ENCODE measurements at regions not wholly inside any gene's neighbourhood (a gene's known extent, or its start where the extent isn't known, plus 50 kb on each side); places are given as distances from the start of the nearest gene placed in this dataset.
"Not testable (repeated sequence)": the region's sequence is repeated elsewhere in the genome, so short reads cannot be mapped to it uniquely, and the experiment has no call there.

- no peaks in the 10 kb centered on the region for H3K27me3 ChIP-seq (ENCODE audit: control insufficient read depth, insufficient read depth, low read length, poor library complexity, severe bottlenecking)
- H3K9me3 Mint-ChIP-seq, result no peaks in the 10 kb centered on the region
- no peak overlapping the region for H3K27ac Mint-ChIP-seq
- no peak for DNase-seq
- H3K27me3 Mint-ChIP-seq (ENCODE audit: insufficient read depth), result peaks cover 5% of the 10 kb centered on the region
- no peaks in the 10 kb centered on the region for H3K36me3 Mint-ChIP-seq (ENCODE audit: low read depth)
- H3K4me1 Mint-ChIP-seq, result no peaks in the 10 kb centered on the region
- H3K27ac ChIP-seq (ENCODE audit: low read depth, low read length), result no peak overlapping the region
- no peaks in the 10 kb centered on the region for H3K36me3 ChIP-seq (ENCODE audit: control insufficient read depth, insufficient read depth, low read length)
- H3K9ac ChIP-seq (ENCODE audit: extremely low read depth, low read length, poor library complexity, severe bottlenecking), result no peak overlapping the region
- no peak overlapping the region for H3K4me3 Mint-ChIP-seq
- H3K4me3 ChIP-seq (ENCODE audit: low read length), result no peak overlapping the region
- TF ChIP-seq CTCF (conservative IDR thresholded peaks at IDR 0.05), result no peak
- 94 to 100% methylated on average over 1 of the region's 2 CpGs for WGBS, 2 experiments (ENCODE audit: insufficient coverage in 1 of 2, insufficient read length in 1 of 2)
- H3K4me1 ChIP-seq (ENCODE audit: control insufficient read depth, insufficient read depth, low read length), result no peaks in the 10 kb centered on the region
- H3K9me3 ChIP-seq (ENCODE audit: control insufficient read depth, low read length), result no peaks in the 10 kb centered on the region
These were observed 78.2 kb upstream of the MON1B start for GRCh38 chr16:77112746-77113145.

- Mint-ChIP-seq H3K4me3 (no peak overlapping the region), H3K27me3 (ENCODE audit: insufficient read depth) (peaks cover 5% of the 10 kb centered on the region), H3K36me3 (ENCODE audit: low read depth) (no peaks in the 10 kb centered on the region), H3K4me1 (peaks cover under 1% of the 10 kb centered on the region), H3K27ac (no peak overlapping the region), H3K9me3 (no peaks in the 10 kb centered on the region)
- Histone ChIP-seq H3K9ac (ENCODE audit: extremely low read depth, low read length, poor library complexity, severe bottlenecking) (no peak overlapping the region), H3K9me3 (ENCODE audit: control insufficient read depth, low read length) (no peaks in the 10 kb centered on the region), H3K4me1 (ENCODE audit: control insufficient read depth, insufficient read depth, low read length) (no peaks in the 10 kb centered on the region), H3K27ac (ENCODE audit: low read depth, low read length) (no peak overlapping the region), H3K36me3 (ENCODE audit: control insufficient read depth, insufficient read depth, low read length) (no peaks in the 10 kb centered on the region), H3K27me3 (ENCODE audit: control insufficient read depth, insufficient read depth, low read length, poor library complexity, severe bottlenecking) (no peaks in the 10 kb centered on the region), H3K4me3 (ENCODE audit: low read length) (no peak overlapping the region)
- TF ChIP-seq CTCF (conservative IDR thresholded peaks at IDR 0.05), result no peak
- DNase-seq, result no peak
- 92 to 93% methylated on average over 3 of the region's 3 CpGs for WGBS, 2 experiments (ENCODE audit: insufficient coverage in 1 of 2, insufficient read length in 1 of 2)
These were observed 77.2 kb upstream of the MON1B start for GRCh38 chr16:77113835-77114234.

GRCh38 chr16:77114361-77114760 lies 76.6 kb upstream of the MON1B start:
- H3K36me3 Mint-ChIP-seq (ENCODE audit: low read depth); H3K4me1 Mint-ChIP-seq; H3K4me1 ChIP-seq (ENCODE audit: control insufficient read depth, insufficient read depth, low read length); H3K4me3 ChIP-seq (ENCODE audit: low read length); H3K27me3 ChIP-seq (ENCODE audit: control insufficient read depth, insufficient read depth, low read length, poor library complexity, severe bottlenecking); H3K4me3 Mint-ChIP-seq; H3K27ac Mint-ChIP-seq; DNase-seq; H3K9me3 Mint-ChIP-seq; H3K36me3 ChIP-seq (ENCODE audit: control insufficient read depth, insufficient read depth, low read length); H3K27ac ChIP-seq (ENCODE audit: low read depth, low read length); H3K27me3 Mint-ChIP-seq (ENCODE audit: insufficient read depth); H3K9ac ChIP-seq (ENCODE audit: extremely low read depth, low read length, poor library complexity, severe bottlenecking); H3K9me3 ChIP-seq (ENCODE audit: control insufficient read depth, low read length): not testable (repeated sequence)
- 95 to 100% methylated on average over 4 of the region's 4 CpGs for WGBS, 2 experiments (ENCODE audit: insufficient coverage in 1 of 2, insufficient read length in 1 of 2)

GRCh38 chr16:77116856-77117255 lies 74.1 kb upstream of the MON1B start:
- no peaks in the 10 kb centered on the region for H3K4me1 ChIP-seq (ENCODE audit: control insufficient read depth, insufficient read depth, low read length)
- H3K4me1 Mint-ChIP-seq, result peaks cover 16% of the 10 kb centered on the region
- H3K27ac ChIP-seq (ENCODE audit: low read depth, low read length), result no peak overlapping the region
- H3K9ac ChIP-seq (ENCODE audit: extremely low read depth, low read length, poor library complexity, severe bottlenecking), result no peak overlapping the region
- no peak overlapping the region for H3K4me3 Mint-ChIP-seq
- no peaks in the 10 kb centered on the region for H3K36me3 Mint-ChIP-seq (ENCODE audit: low read depth)
- H3K4me3 ChIP-seq (ENCODE audit: low read length), result no peak overlapping the region
- TF ChIP-seq CTCF (conservative IDR thresholded peaks at IDR 0.05), result no peak
- no peak for DNase-seq
- peaks cover 3% of the 10 kb centered on the region for H3K27me3 Mint-ChIP-seq (ENCODE audit: insufficient read depth)
- no peaks in the 10 kb centered on the region for H3K9me3 Mint-ChIP-seq
- H3K27ac Mint-ChIP-seq, result no peak overlapping the region
- no peaks in the 10 kb centered on the region for H3K27me3 ChIP-seq (ENCODE audit: control insufficient read depth, insufficient read depth, low read length, poor library complexity, severe bottlenecking)
- no peaks in the 10 kb centered on the region for H3K36me3 ChIP-seq (ENCODE audit: control insufficient read depth, insufficient read depth, low read length)
- 86% methylated on average over 2 of the region's 2 CpGs; no CpG with 5 or more reads in 1 of the 2 experiments for WGBS, 2 experiments (ENCODE audit: insufficient coverage in 1 of 2, insufficient read length in 1 of 2)
- H3K9me3 ChIP-seq (ENCODE audit: control insufficient read depth, low read length), result no peaks in the 10 kb centered on the region
